HL-60 (cell line): ENCODE measurements at regions not wholly inside any gene's neighbourhood (a gene's known extent, or its start where the extent isn't known, plus 50 kb on each side); places are given as distances from the start of the nearest gene placed in this dataset.

Source experiments
- CTCF ChIP-seq: IDR thresholded peaks from one replicate; pipeline ENCODE4 v1.5.1; 2011; ENCODE audit warnings: low read length, control low read depth, inconsistent platforms; ENCODE audit not compliant: insufficient read depth
- POLR2AphosphoS5 ChIP-seq: IDR thresholded peaks from 2 replicates; pipeline ENCODE4 v1.6.1; 2012; ENCODE audit warnings: low read depth
- TF ChIP-seq, protein P1 (sequence below): IDR thresholded peaks from 2 replicates; pipeline ENCODE4 v1.6.1; 2012; ENCODE audit warnings: low read depth; ENCODE audit not compliant: insufficient replicate concordance

GRCh38 chr19:30286378-30286777 is 85.8 kb upstream of the ZNF536 start:
- TF ChIP-seq CTCF (no peak), POLR2AphosphoS5 (no peak)
- TF ChIP-seq, protein P1, sequence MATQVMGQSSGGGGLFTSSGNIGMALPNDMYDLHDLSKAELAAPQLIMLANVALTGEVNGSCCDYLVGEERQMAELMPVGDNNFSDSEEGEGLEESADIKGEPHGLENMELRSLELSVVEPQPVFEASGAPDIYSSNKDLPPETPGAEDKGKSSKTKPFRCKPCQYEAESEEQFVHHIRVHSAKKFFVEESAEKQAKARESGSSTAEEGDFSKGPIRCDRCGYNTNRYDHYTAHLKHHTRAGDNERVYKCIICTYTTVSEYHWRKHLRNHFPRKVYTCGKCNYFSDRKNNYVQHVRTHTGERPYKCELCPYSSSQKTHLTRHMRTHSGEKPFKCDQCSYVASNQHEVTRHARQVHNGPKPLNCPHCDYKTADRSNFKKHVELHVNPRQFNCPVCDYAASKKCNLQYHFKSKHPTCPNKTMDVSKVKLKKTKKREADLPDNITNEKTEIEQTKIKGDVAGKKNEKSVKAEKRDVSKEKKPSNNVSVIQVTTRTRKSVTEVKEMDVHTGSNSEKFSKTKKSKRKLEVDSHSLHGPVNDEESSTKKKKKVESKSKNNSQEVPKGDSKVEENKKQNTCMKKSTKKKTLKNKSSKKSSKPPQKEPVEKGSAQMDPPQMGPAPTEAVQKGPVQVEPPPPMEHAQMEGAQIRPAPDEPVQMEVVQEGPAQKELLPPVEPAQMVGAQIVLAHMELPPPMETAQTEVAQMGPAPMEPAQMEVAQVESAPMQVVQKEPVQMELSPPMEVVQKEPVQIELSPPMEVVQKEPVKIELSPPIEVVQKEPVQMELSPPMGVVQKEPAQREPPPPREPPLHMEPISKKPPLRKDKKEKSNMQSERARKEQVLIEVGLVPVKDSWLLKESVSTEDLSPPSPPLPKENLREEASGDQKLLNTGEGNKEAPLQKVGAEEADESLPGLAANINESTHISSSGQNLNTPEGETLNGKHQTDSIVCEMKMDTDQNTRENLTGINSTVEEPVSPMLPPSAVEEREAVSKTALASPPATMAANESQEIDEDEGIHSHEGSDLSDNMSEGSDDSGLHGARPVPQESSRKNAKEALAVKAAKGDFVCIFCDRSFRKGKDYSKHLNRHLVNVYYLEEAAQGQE: no peak
